ENCODE measurements at regions not wholly inside any gene's neighbourhood (a gene's known extent, or its start where the extent isn't known, plus 50 kb on each side); places are given as distances from the start of the nearest gene placed in this dataset.

GRCh38 chr14:48970943-48971342, 615.2 kb downstream of the RPS29 start:
- no peaks in the 10 kb centered on the region for H3K79me2 ChIP-seq (ENCODE audit: control insufficient read depth, low read length)
- H3K4me2 ChIP-seq (ENCODE audit: low read length): no peak overlapping the region
- H3K9me2 ChIP-seq (replicated peaks; ENCODE audit: control insufficient read depth, low read length): no peaks in the 10 kb centered on the region
- H3K27ac ChIP-seq (ENCODE audit: low read depth, low read length): no peak overlapping the region
- no peak for TF ChIP-seq EZH2phosphoT487 (IDR thresholded peaks at IDR 0.05; ENCODE audit: borderline replicate concordance, low read length)
- H3K9me3 ChIP-seq (ENCODE audit: control insufficient read depth, insufficient read depth, low read length): no peaks in the 10 kb centered on the region
- H3K27me3 ChIP-seq (ENCODE audit: control insufficient read depth, low read length): no peaks in the 10 kb centered on the region
- no peak overlapping the region for H3K4me3 ChIP-seq (ENCODE audit: low read length)
- H4K20me1 ChIP-seq (ENCODE audit: control insufficient read depth, insufficient read depth, low read depth, low read length): no peaks in the 10 kb centered on the region
- H3K4me1 ChIP-seq (ENCODE audit: control insufficient read depth, low read length): no peaks in the 10 kb centered on the region
- no peaks in the 10 kb centered on the region for H3K36me3 ChIP-seq (ENCODE audit: control insufficient read depth, low read length)
- no peaks in the 10 kb centered on the region for H3F3A ChIP-seq (ENCODE audit: control insufficient read depth, insufficient read depth)

GRCh38 chr14:48967419-48967818, 618.8 kb downstream of the RPS29 start:
- Histone ChIP-seq H3K4me3 (ENCODE audit: low read length) (no peak overlapping the region), H3K27ac (ENCODE audit: low read depth, low read length) (no peak overlapping the region), H3K9me3 (ENCODE audit: control insufficient read depth, insufficient read depth, low read length) (no peaks in the 10 kb centered on the region), H3K79me2 (ENCODE audit: control insufficient read depth, low read length) (no peaks in the 10 kb centered on the region), H3K4me1 (ENCODE audit: control insufficient read depth, low read length) (no peaks in the 10 kb centered on the region), H4K20me1 (ENCODE audit: control insufficient read depth, insufficient read depth, low read depth, low read length) (no peaks in the 10 kb centered on the region), H3K4me2 (ENCODE audit: low read length) (no peak overlapping the region), H3K9me2 (replicated peaks; ENCODE audit: control insufficient read depth, low read length) (no peaks in the 10 kb centered on the region), H3F3A (ENCODE audit: control insufficient read depth, insufficient read depth) (no peaks in the 10 kb centered on the region), H3K27me3 (ENCODE audit: control insufficient read depth, low read length) (no peaks in the 10 kb centered on the region), H3K36me3 (ENCODE audit: control insufficient read depth, low read length) (no peaks in the 10 kb centered on the region)
- no peak for TF ChIP-seq CTCF (IDR thresholded peaks at IDR 0.05; ENCODE audit: low read depth, low read length, poor library complexity, severe bottlenecking)
- TF ChIP-seq EZH2phosphoT487 (IDR thresholded peaks at IDR 0.05; ENCODE audit: borderline replicate concordance, low read length): no peak

DNA sequence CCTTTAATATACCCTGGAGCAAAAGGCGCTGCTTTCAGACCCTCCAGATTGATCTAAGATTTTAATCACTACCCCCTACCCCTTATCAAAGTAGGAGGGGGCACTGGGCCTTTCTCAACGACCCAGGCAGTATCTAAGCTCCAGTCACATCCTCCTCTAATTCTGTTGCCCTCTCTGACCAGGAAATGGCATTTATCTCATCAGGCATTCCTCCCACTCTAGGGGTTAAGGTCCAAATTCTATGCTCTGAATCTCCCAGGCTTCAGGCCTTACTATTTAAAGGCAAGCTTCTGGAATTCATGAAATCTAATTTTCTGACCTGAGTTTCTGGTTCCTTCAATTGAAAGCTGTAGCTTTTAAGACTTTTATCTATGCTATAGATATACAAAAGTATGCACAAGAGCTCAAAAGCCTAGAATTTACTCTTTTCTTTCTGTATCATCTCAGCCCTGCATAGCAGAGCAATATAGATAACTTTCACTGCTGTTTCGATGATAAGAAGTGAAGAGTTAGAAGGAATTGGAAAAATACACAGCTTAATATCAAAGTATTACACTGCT, 622.9 kb downstream of the RPS29 start:
- no peaks in the 10 kb centered on the region for H3K36me3 ChIP-seq (ENCODE audit: control insufficient read depth, low read length)
- no peaks in the 10 kb centered on the region for H3F3A ChIP-seq (ENCODE audit: control insufficient read depth, insufficient read depth)
- H3K4me3 ChIP-seq (ENCODE audit: low read length): no peak overlapping the region
- no peaks in the 10 kb centered on the region for H3K79me2 ChIP-seq (ENCODE audit: control insufficient read depth, low read length)
- H3K27ac ChIP-seq (ENCODE audit: low read depth, low read length): no peak overlapping the region
- H3K4me2 ChIP-seq (ENCODE audit: low read length): no peak overlapping the region
- no peaks in the 10 kb centered on the region for H3K27me3 ChIP-seq (ENCODE audit: control insufficient read depth, low read length)
- no peaks in the 10 kb centered on the region for H3K9me2 ChIP-seq (replicated peaks; ENCODE audit: control insufficient read depth, low read length)
- TF ChIP-seq EZH2phosphoT487 (IDR thresholded peaks at IDR 0.05; ENCODE audit: borderline replicate concordance, low read length): no peak
- H4K20me1 ChIP-seq (ENCODE audit: control insufficient read depth, insufficient read depth, low read depth, low read length): no peaks in the 10 kb centered on the region
- no peaks in the 10 kb centered on the region; the same call in 1 of the 2 replicates for H3K4me1 ChIP-seq (ENCODE audit: control insufficient read depth, low read length)
- no peaks in the 10 kb centered on the region for H3K9me3 ChIP-seq (ENCODE audit: control insufficient read depth, insufficient read depth, low read length)

DNA sequence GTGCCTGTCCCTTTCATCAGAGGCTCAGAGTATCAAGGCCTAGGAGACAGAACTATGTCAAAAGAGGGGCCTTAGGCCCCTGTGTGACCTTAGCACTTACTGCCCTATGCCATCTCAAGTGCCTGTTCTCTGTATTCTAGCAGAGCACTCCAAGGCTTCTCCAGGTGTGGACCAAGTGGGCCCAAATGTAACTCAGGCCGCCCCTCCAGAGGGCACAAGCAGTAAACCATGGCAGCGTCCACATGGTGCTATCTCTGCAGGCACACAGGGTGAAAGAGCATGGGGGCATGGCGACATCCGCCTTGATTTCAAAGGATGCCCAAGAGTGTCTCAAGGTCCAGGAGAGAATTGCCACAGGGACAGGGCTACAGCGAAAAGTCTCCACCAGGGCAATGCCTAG, 628.7 kb downstream of the RPS29 start:
- H3K9me2 ChIP-seq (replicated peaks; ENCODE audit: control insufficient read depth, low read length): no peaks in the 10 kb centered on the region
- no peaks in the 10 kb centered on the region for H4K20me1 ChIP-seq (ENCODE audit: control insufficient read depth, insufficient read depth, low read depth, low read length)
- H3K27me3 ChIP-seq (ENCODE audit: control insufficient read depth, low read length): no peaks in the 10 kb centered on the region
- H3K4me3 ChIP-seq (ENCODE audit: low read length): no peak overlapping the region
- no peaks in the 10 kb centered on the region for H3K79me2 ChIP-seq (ENCODE audit: control insufficient read depth, low read length)
- TF ChIP-seq CTCF (IDR thresholded peaks at IDR 0.05; ENCODE audit: low read depth, low read length, poor library complexity, severe bottlenecking) (no peak), EZH2phosphoT487 (IDR thresholded peaks at IDR 0.05; ENCODE audit: borderline replicate concordance, low read length) (no peak)
- H3K4me2 ChIP-seq (ENCODE audit: low read length): no peak overlapping the region
- no peaks in the 10 kb centered on the region for H3F3A ChIP-seq (ENCODE audit: control insufficient read depth, insufficient read depth)
- H3K4me1 ChIP-seq (ENCODE audit: control insufficient read depth, low read length): peaks cover 24% of the 10 kb centered on the region
- H3K9me3 ChIP-seq (ENCODE audit: control insufficient read depth, insufficient read depth, low read length): peaks cover 5% of the 10 kb centered on the region; the same call in 1 of the 2 replicates
- H3K27ac ChIP-seq (ENCODE audit: low read depth, low read length): no peak overlapping the region
- no peaks in the 10 kb centered on the region for H3K36me3 ChIP-seq (ENCODE audit: control insufficient read depth, low read length)
